ENCODE measurements at regions not wholly inside any gene's neighbourhood (a gene's known extent, or its start where the extent isn't known, plus 50 kb on each side); places are given as distances from the start of the nearest gene placed in this dataset.

GRCh38 chrX:20418379-20419150, 151.9 kb upstream of the RPS6KA3 start:
- H3K36me3 Mint-ChIP-seq (ENCODE audit: low read depth): peaks cover 4% of the 10 kb centered on the region

GRCh38 chrX:20414762-20415445, 148.2 kb upstream of the RPS6KA3 start:
- no peak overlapping the region for H3K27ac Mint-ChIP-seq
- peaks cover 5% of the 10 kb centered on the region for H3K9me3 Mint-ChIP-seq
- H3K4me3 Mint-ChIP-seq (ENCODE audit: low read depth): no peak overlapping the region
- H3K4me1 Mint-ChIP-seq (ENCODE audit: low read depth): peaks cover 28% of the 10 kb centered on the region
- peaks cover 8% of the 10 kb centered on the region for H3K36me3 Mint-ChIP-seq (ENCODE audit: low read depth)
- H3K27me3 Mint-ChIP-seq (ENCODE audit: low read depth): no peaks in the 10 kb centered on the region
- no peak for DNase-seq (ENCODE audit: low spot score)
- intact Hi-C loops (cut with micrococcal nuclease): no loop called here

More at GRCh38 chrX:20418379-20419150, 151.9 kb upstream of the RPS6KA3 start:
- H3K4me1 Mint-ChIP-seq (ENCODE audit: low read depth): peaks cover 18% of the 10 kb centered on the region
- H3K27ac Mint-ChIP-seq: no peak overlapping the region
- no peaks in the 10 kb centered on the region for H3K9me3 Mint-ChIP-seq
- no peak for DNase-seq (ENCODE audit: low spot score)
- H3K27me3 Mint-ChIP-seq (ENCODE audit: low read depth): no peaks in the 10 kb centered on the region
- intact Hi-C loops (cut with micrococcal nuclease): no loop called here
- H3K4me3 Mint-ChIP-seq (ENCODE audit: low read depth): no peak overlapping the region

- intact Hi-C loops (cut with micrococcal nuclease): no loop called here
- Mint-ChIP-seq H3K36me3 (ENCODE audit: low read depth) (peaks cover 8% of the 10 kb centered on the region), H3K9me3 (peaks cover 5% of the 10 kb centered on the region), H3K27ac (no peak overlapping the region), H3K4me3 (ENCODE audit: low read depth) (no peak overlapping the region), H3K4me1 (ENCODE audit: low read depth) (peaks cover 28% of the 10 kb centered on the region), H3K27me3 (ENCODE audit: low read depth) (no peaks in the 10 kb centered on the region)
- DNase-seq (ENCODE audit: low spot score): no peak
Measured at GRCh38 chrX:20414066-20414465, 147.4 kb upstream of the RPS6KA3 start.

GRCh38 chrX:20412871-20413486, 146.3 kb upstream of the RPS6KA3 start:
- Mint-ChIP-seq H3K9me3 (peaks cover 7% of the 10 kb centered on the region), H3K27me3 (ENCODE audit: low read depth) (peaks cover under 1% of the 10 kb centered on the region), H3K4me3 (ENCODE audit: low read depth) (peak overlapping the region; percentile 21), H3K27ac (peak overlapping the region; percentile 76), H3K36me3 (ENCODE audit: low read depth) (peaks cover 8% of the 10 kb centered on the region), H3K4me1 (ENCODE audit: low read depth) (peaks cover 20% of the 10 kb centered on the region)
- DNase-seq (ENCODE audit: low spot score): peak; percentile 19
- intact Hi-C loops (cut with micrococcal nuclease): no loop called here

GRCh38 chrX:20410540-20410939, 143.8 kb upstream of the RPS6KA3 start:
- Mint-ChIP-seq H3K4me3 (ENCODE audit: low read depth) (no peak overlapping the region), H3K27ac (no peak overlapping the region)
- intact Hi-C loops (cut with micrococcal nuclease): no loop called here

GRCh38 chrX:20409991-20410390, 143.3 kb upstream of the RPS6KA3 start:
- Mint-ChIP-seq H3K27ac (no peak overlapping the region), H3K27me3 (ENCODE audit: low read depth) (peaks cover 1% of the 10 kb centered on the region), H3K9me3 (peaks cover 13% of the 10 kb centered on the region), H3K4me1 (ENCODE audit: low read depth) (peaks cover 18% of the 10 kb centered on the region), H3K36me3 (ENCODE audit: low read depth) (peaks cover 4% of the 10 kb centered on the region), H3K4me3 (ENCODE audit: low read depth) (no peak overlapping the region)
- intact Hi-C loops (cut with micrococcal nuclease): no loop called here
- DNase-seq (ENCODE audit: low spot score): no peak

More at GRCh38 chrX:20410540-20410939, 143.8 kb upstream of the RPS6KA3 start:
- peaks cover 1% of the 10 kb centered on the region for H3K27me3 Mint-ChIP-seq (ENCODE audit: low read depth)
- peaks cover 18% of the 10 kb centered on the region for H3K4me1 Mint-ChIP-seq (ENCODE audit: low read depth)
- no peak for DNase-seq (ENCODE audit: low spot score)
- peaks cover 5% of the 10 kb centered on the region for H3K36me3 Mint-ChIP-seq (ENCODE audit: low read depth)
- H3K9me3 Mint-ChIP-seq: peaks cover 13% of the 10 kb centered on the region

GRCh38 chrX:20402956-20403355, 136.2 kb upstream of the RPS6KA3 start:
- Mint-ChIP-seq H3K27me3 (ENCODE audit: low read depth) (peaks cover 2% of the 10 kb centered on the region), H3K36me3 (ENCODE audit: low read depth) (no peaks in the 10 kb centered on the region), H3K4me3 (ENCODE audit: low read depth) (no peak overlapping the region), H3K4me1 (ENCODE audit: low read depth) (peaks cover 7% of the 10 kb centered on the region), H3K9me3 (peaks cover 5% of the 10 kb centered on the region), H3K27ac (no peak overlapping the region)
- DNase-seq (ENCODE audit: low spot score): no peak
- intact Hi-C loops (cut with micrococcal nuclease): no loop called here

GRCh38 chrX:20399728-20400414, 133.2 kb upstream of the RPS6KA3 start:
- DNase-seq (ENCODE audit: low spot score): no peak
- no peak overlapping the region for H3K27ac Mint-ChIP-seq

GRCh38 chrX:20397587-20397986, 130.9 kb upstream of the RPS6KA3 start:
- H3K27me3 Mint-ChIP-seq (ENCODE audit: low read depth): peaks cover 6% of the 10 kb centered on the region
- DNase-seq (ENCODE audit: low spot score): no peak
- intact Hi-C loops (cut with micrococcal nuclease): no loop called here
- no peak overlapping the region for H3K4me3 Mint-ChIP-seq (ENCODE audit: low read depth)
- no peaks in the 10 kb centered on the region for H3K9me3 Mint-ChIP-seq
- H3K4me1 Mint-ChIP-seq (ENCODE audit: low read depth): peaks cover 7% of the 10 kb centered on the region
- no peak overlapping the region for H3K27ac Mint-ChIP-seq
- H3K36me3 Mint-ChIP-seq (ENCODE audit: low read depth): no peaks in the 10 kb centered on the region

More at GRCh38 chrX:20399728-20400414, 133.2 kb upstream of the RPS6KA3 start:
- Mint-ChIP-seq H3K36me3 (ENCODE audit: low read depth) (no peaks in the 10 kb centered on the region), H3K4me1 (ENCODE audit: low read depth) (peaks cover 7% of the 10 kb centered on the region), H3K9me3 (no peaks in the 10 kb centered on the region), H3K27me3 (ENCODE audit: low read depth) (peaks cover 6% of the 10 kb centered on the region), H3K4me3 (ENCODE audit: low read depth) (no peak overlapping the region)
- intact Hi-C loops (cut with micrococcal nuclease): no loop called here

GRCh38 chrX:20394451-20394850, 127.7 kb upstream of the RPS6KA3 start:
- DNase-seq (ENCODE audit: low spot score): no peak
- H3K36me3 Mint-ChIP-seq (ENCODE audit: low read depth): no peaks in the 10 kb centered on the region
- H3K4me1 Mint-ChIP-seq (ENCODE audit: low read depth): peaks cover 7% of the 10 kb centered on the region
- H3K9me3 Mint-ChIP-seq: no peaks in the 10 kb centered on the region
- H3K27me3 Mint-ChIP-seq (ENCODE audit: low read depth): peaks cover 8% of the 10 kb centered on the region
- intact Hi-C loops (cut with micrococcal nuclease): no loop called here
- H3K27ac Mint-ChIP-seq: no peak overlapping the region
- H3K4me3 Mint-ChIP-seq (ENCODE audit: low read depth): no peak overlapping the region

GRCh38 chrX:20393944-20394343, 127.2 kb upstream of the RPS6KA3 start:
- Mint-ChIP-seq H3K27ac (no peak overlapping the region), H3K4me1 (ENCODE audit: low read depth) (peaks cover 3% of the 10 kb centered on the region), H3K9me3 (no peaks in the 10 kb centered on the region), H3K4me3 (ENCODE audit: low read depth) (no peak overlapping the region), H3K27me3 (ENCODE audit: low read depth) (peaks cover 11% of the 10 kb centered on the region), H3K36me3 (ENCODE audit: low read depth) (no peaks in the 10 kb centered on the region)
- intact Hi-C loops (cut with micrococcal nuclease): no loop called here
- DNase-seq (ENCODE audit: low spot score): no peak

- Mint-ChIP-seq H3K4me3 (ENCODE audit: low read depth) (no peak overlapping the region), H3K4me1 (ENCODE audit: low read depth) (no peaks in the 10 kb centered on the region), H3K27ac (no peak overlapping the region), H3K9me3 (no peaks in the 10 kb centered on the region), H3K27me3 (ENCODE audit: low read depth) (peaks cover 13% of the 10 kb centered on the region), H3K36me3 (ENCODE audit: low read depth) (no peaks in the 10 kb centered on the region)
- no peak for DNase-seq (ENCODE audit: low spot score)
- intact Hi-C loops (cut with micrococcal nuclease): no loop called here
Measured at GRCh38 chrX:20388594-20388993, 121.9 kb upstream of the RPS6KA3 start.

Measured in activated T-helper 2 cell treated with anti-CD3 and anti-CD28 coated beads, Interferon-gamma antibody, Interleukin-2, Interleukin-4, amounts not matched to agents 10 μg/mL and 5 μg/mL and 100 μg/mL, durations not matched to agents 14 hours and 24 hours and 36 hours (primary cell).